Neural progenitor cell (in vitro differentiated cells): ENCODE measurements at regions not wholly inside any gene's neighbourhood (a gene's known extent, or its start where the extent isn't known, plus 50 kb on each side); places are given as distances from the start of the nearest gene placed in this dataset.
A peak's percentile ranks its signal among the peaks of the same experiment; 100 is the strongest.

Experiments used
- DNase-seq: peaks from one replicate; pipeline ENCODE4 v3.0.0-alpha.2; 2016; ENCODE audit warnings: low spot score
- H2AFZ ChIP-seq: fragments of 200-600 bp; sonication (generic); replicated peaks from 2 replicates; pipeline ENCODE4 v1.6.1; 2016; ENCODE audit warnings: antibody characterized with exemption
- H3F3A ChIP-seq: fragments of 200-600 bp; sonication (generic); 2 replicates; pipeline ENCODE4 v1.6.1; 2016; ENCODE audit warnings: antibody characterized with exemption, low read depth
- H3K27ac ChIP-seq: fragments of 200-600 bp; sonication (generic); 2 replicates; pipeline ENCODE4 v1.5.1; 2016; ENCODE audit warnings: mild to moderate bottlenecking
- H3K27me3 ChIP-seq: fragments of 200-600 bp; sonication (generic); 2 replicates; pipeline ENCODE4 v1.6.1; 2016; ENCODE audit warnings: mild to moderate bottlenecking, moderate library complexity
- H3K36me3 ChIP-seq: fragments of 200-600 bp; sonication (generic); 2 replicates; pipeline ENCODE4 v1.5.1; 2016
- H3K4me1 ChIP-seq: fragments of 200-600 bp; sonication (generic); 2 replicates; pipeline ENCODE4 v1.6.1; 2016; ENCODE audit warnings: mixed run types
- H3K4me2 ChIP-seq: fragments of 200-600 bp; sonication (generic); 2 replicates; pipeline ENCODE4 v1.6.1; 2016
- H3K4me3 ChIP-seq: fragments of 200-600 bp; sonication (generic); 2 replicates; pipeline ENCODE4 v1.5.1; 2016
- H3K79me2 ChIP-seq: fragments of 200-600 bp; sonication (generic); 2 replicates; pipeline ENCODE4 v1.6.1; 2016; ENCODE audit warnings: low read depth
- H3K9ac ChIP-seq: fragments of 200-600 bp; sonication (generic); 2 replicates; pipeline ENCODE4 v1.6.1; 2016
- H3K9me3 ChIP-seq: fragments of 200-600 bp; sonication (generic); 2 replicates; pipeline ENCODE4 v1.5.1; 2016; ENCODE audit warnings: low read depth
- H4K20me1 ChIP-seq: fragments of 200-600 bp; sonication (generic); 2 replicates; pipeline ENCODE4 v1.6.1; 2016; ENCODE audit warnings: low read depth
- H3K27ac Mint-ChIP-seq: 3 replicates; pipeline ENCODE4 v1.8.0; 2021; ENCODE audit warnings: mixed read lengths
- H3K27me3 Mint-ChIP-seq: 2 replicates; pipeline ENCODE4 v1.8.0; 2022; ENCODE audit warnings: low read depth, mild to moderate bottlenecking, inconsistent platforms, moderate library complexity, mixed read lengths; ENCODE audit not compliant: insufficient read depth
- H3K36me3 Mint-ChIP-seq: 3 replicates; pipeline ENCODE4 v1.8.0; 2021; ENCODE audit warnings: mixed read lengths
- H3K4me1 Mint-ChIP-seq: 3 replicates; pipeline ENCODE4 v1.8.0; 2021; ENCODE audit warnings: mixed read lengths
- H3K4me3 Mint-ChIP-seq: 3 replicates; pipeline ENCODE4 v1.8.0; 2021; ENCODE audit warnings: mild to moderate bottlenecking, moderate library complexity, mixed read lengths
- H3K9me3 Mint-ChIP-seq: 3 replicates; pipeline ENCODE4 v1.8.0; 2020; ENCODE audit warnings: mixed read lengths
- CTCF ChIP-seq: fragments of 200-600 bp; sonication (generic); IDR thresholded peaks from 2 replicates; pipeline ENCODE4 v1.5.1; 2017; ENCODE audit warnings: antibody characterized with exemption, mild to moderate bottlenecking
- EZH2 ChIP-seq: fragments of 200-600 bp; sonication (generic); IDR thresholded peaks from 2 replicates; pipeline ENCODE4 v1.6.1; 2017; ENCODE audit warnings: antibody characterized with exemption, mild to moderate bottlenecking, moderate library complexity
- EZH2phosphoT487 ChIP-seq: fragments of 200-600 bp; sonication (generic); IDR thresholded peaks from 2 replicates; pipeline ENCODE4 v1.6.1; 2017; ENCODE audit warnings: antibody characterized with exemption

GRCh38 chr9:129489838-129490582 is 130.9 kb downstream of the C9orf50 start:
- Histone ChIP-seq H4K20me1 (no peaks in the 10 kb centered on the region), H3F3A (peaks cover 48% of the 10 kb centered on the region), H3K27me3 (peaks cover 33% of the 10 kb centered on the region), H3K9me3 (no peaks in the 10 kb centered on the region), H3K4me3 (no peak overlapping the region), H3K36me3 (no peaks in the 10 kb centered on the region), H2AFZ (no peak overlapping the region), H3K4me1 (peaks cover 34% of the 10 kb centered on the region), H3K4me2 (peak overlapping the region; percentile 78), H3K27ac (no peak overlapping the region), H3K9ac (no peak overlapping the region), H3K79me2 (no peaks in the 10 kb centered on the region)
- Mint-ChIP-seq H3K27ac (peak overlapping the region; percentile 93), H3K4me1 (peaks cover 85% of the 10 kb centered on the region), H3K4me3 (peak overlapping the region; percentile 74), H3K36me3 (no peaks in the 10 kb centered on the region), H3K9me3 (no peaks in the 10 kb centered on the region), H3K27me3 (peaks cover 4% of the 10 kb centered on the region)
- DNase-seq: no peak
- no peak for TF ChIP-seq CTCF
- no peak for TF ChIP-seq EZH2
- TF ChIP-seq EZH2phosphoT487: no peak

DNA sequence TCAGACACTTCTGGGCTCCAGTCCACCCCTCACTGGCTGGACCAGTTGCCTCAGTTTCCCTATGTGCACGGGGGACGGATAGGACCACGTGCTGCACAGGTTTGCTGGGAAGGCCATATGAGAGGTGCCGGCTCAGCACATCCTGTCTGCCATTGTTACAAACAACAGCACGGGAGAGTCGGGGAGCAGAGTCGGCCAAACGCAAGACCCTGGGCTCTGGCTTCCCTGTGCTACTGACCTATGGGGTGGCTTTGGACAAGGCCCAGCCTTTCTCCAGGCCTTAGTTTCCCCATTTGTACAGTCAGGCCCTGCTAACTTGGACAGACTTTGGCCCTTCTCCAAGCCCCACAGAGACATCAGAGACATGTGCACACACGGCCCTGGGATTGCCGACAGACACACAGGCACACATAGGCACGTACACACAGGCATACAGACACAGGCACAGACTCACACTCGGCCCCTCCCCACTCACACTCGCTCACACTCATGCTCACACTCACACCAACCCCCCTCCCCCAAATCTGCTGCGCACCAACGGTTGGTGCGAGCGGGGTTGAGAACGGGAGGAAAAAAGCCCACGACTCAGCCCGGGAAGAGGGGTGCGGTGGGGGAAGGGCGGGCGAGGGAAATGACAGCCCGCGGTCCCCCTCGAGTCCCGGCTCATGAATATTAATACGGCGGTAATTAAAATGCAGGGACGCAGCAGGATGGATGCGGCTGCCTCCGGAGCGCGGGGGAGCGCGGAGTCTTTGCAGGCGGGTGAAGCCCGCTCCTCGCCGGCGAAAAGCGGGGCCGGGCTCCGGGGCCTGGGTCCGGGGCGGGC is 133.0 kb downstream of the C9orf50 start:
- Mint-ChIP-seq H3K9me3 (no peaks in the 10 kb centered on the region), H3K4me1 (peaks cover 82% of the 10 kb centered on the region), H3K36me3 (no peaks in the 10 kb centered on the region), H3K4me3 (peak overlapping the region; percentile 80), H3K27me3 (peaks cover 8% of the 10 kb centered on the region), H3K27ac (peak overlapping the region; percentile 100)
- Histone ChIP-seq H3K4me3 (peak overlapping the region; percentile 40), H3K27me3 (peaks cover 40% of the 10 kb centered on the region), H3K9me3 (no peaks in the 10 kb centered on the region), H3K79me2 (no peaks in the 10 kb centered on the region), H3K4me2 (peak overlapping the region; percentile 78), H3F3A (peaks cover 60% of the 10 kb centered on the region), H3K9ac (no peak overlapping the region), H3K4me1 (peaks cover 45% of the 10 kb centered on the region), H3K36me3 (no peaks in the 10 kb centered on the region), H2AFZ (no peak overlapping the region), H3K27ac (no peak overlapping the region), H4K20me1 (no peaks in the 10 kb centered on the region)
- TF ChIP-seq EZH2 (peak; percentile 64), EZH2phosphoT487 (no peak), CTCF (no peak)
- DNase-seq: peak; percentile 65

DNA sequence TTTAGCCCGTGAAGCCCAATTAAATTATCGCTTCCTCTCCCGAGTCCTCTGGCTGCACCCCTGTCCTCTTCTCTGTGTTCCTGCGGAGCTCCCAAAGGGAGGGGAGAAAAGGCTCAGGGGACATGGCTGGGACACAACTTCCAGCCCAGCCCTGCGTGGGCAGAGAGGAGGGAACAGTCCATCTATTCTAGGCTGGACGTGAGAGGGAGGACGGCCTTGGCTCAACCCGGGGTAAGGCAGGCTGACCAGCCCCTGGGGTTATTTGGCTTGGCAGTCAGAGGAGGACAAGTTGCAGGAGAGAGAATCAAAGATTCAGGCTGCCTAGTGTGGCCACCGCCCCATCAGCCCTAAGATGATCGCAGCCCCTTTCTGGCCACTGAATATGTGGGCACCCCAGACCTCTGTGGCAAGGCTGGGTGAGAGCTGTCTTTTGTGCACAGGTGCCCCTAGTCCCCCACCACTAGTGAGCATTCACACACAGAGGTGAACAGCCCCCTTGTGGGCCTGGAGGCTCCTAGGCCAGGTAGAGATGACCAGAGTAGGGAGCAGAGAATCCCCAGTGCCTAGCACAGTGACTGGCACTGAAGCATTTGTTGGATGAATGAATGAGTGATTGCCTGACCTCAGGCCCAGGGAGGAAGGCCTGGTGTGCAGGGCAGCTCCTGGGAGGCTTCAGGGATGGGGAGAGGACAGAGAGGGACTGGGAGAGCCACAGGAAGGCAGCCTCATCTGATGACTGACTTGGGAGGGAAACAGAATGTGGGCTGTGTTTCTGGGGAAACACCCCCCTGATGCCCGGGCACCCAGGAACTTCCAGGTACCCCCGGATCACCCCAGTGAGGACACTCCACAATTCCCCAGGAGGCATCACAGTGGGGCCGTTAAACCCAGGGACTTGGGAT is 133.9 kb downstream of the C9orf50 start:
- no peak overlapping the region for H2AFZ ChIP-seq
- H3K4me1 ChIP-seq: peaks cover 47% of the 10 kb centered on the region
- H4K20me1 ChIP-seq: no peaks in the 10 kb centered on the region
- Mint-ChIP-seq H3K27ac (peak overlapping the region; percentile 95), H3K4me3 (peak overlapping the region; percentile 64), H3K36me3 (no peaks in the 10 kb centered on the region), H3K27me3 (peaks cover 8% of the 10 kb centered on the region), H3K4me1 (peaks cover 78% of the 10 kb centered on the region), H3K9me3 (no peaks in the 10 kb centered on the region)
- H3K4me3 ChIP-seq: no peak overlapping the region
- H3K4me2 ChIP-seq: no peak overlapping the region
- peaks cover 42% of the 10 kb centered on the region for H3K27me3 ChIP-seq
- no peaks in the 10 kb centered on the region for H3K9me3 ChIP-seq
- H3K36me3 ChIP-seq: no peaks in the 10 kb centered on the region
- no peak overlapping the region for H3K9ac ChIP-seq
- peaks cover 60% of the 10 kb centered on the region for H3F3A ChIP-seq
- no peak overlapping the region for H3K27ac ChIP-seq
- TF ChIP-seq EZH2phosphoT487 (no peak), CTCF (no peak)
- no peaks in the 10 kb centered on the region for H3K79me2 ChIP-seq
- peak; percentile 29 for DNase-seq
